Liver (tissue), 3 donors: ENCODE measurements at regions not wholly inside any gene's neighbourhood (a gene's known extent, or its start where the extent isn't known, plus 50 kb on each side); places are given as distances from the start of the nearest gene placed in this dataset.

Source experiments
- CTCF ChIP-seq: fragments of 150-350 bp; IDR thresholded peaks from 2 replicates; pipeline ENCODE4 v1.5.1; 2017; ENCODE audit warnings: improper control_type of control experiment, low read depth, low read length; ENCODE audit not compliant: missing input control
- GABPA ChIP-seq, 2 donors: IDR thresholded peaks in 1 of 2; conservative IDR thresholded peaks in 1 of 2; 2 replicates each; pipeline ENCODE4 v1.6.1; 2016; ENCODE audit warnings: antibody characterized with exemption in 2 of 2, mild to moderate bottlenecking in 1 of 2, moderate library complexity in 1 of 2
- JUND ChIP-seq, 2 donors: IDR thresholded peaks; 2 replicates each; pipeline ENCODE4 v1.6.1; 2016; ENCODE audit warnings: antibody characterized with exemption in 2 of 2
- REST ChIP-seq: IDR thresholded peaks from 2 replicates; pipeline ENCODE4 v1.6.1; 2016; ENCODE audit warnings: antibody characterized with exemption, mild to moderate bottlenecking
- YY1 ChIP-seq: IDR thresholded peaks from 2 replicates; pipeline ENCODE4 v1.6.1; 2016; ENCODE audit warnings: antibody characterized with exemption, mild to moderate bottlenecking
- donor health status: healthy.
- donor health status: healthy.

- TF ChIP-seq CTCF (no peak), YY1 (no peak), JUND (IDR thresholded peaks at IDR 0.05) (no peak), GABPA (IDR thresholded peaks at IDR 0.05 in 1 of 2, conservative IDR thresholded peaks at IDR 0.05 in 1 of 2) (no peak), REST (no peak)
Observed at GRCh38 chr10:3238115-3238871, 65.7 kb upstream of the PITRM1 start.
